ENCODE measurements at regions not wholly inside any gene's neighbourhood (a gene's known extent, or its start where the extent isn't known, plus 50 kb on each side); places are given as distances from the start of the nearest gene placed in this dataset.

GRCh38 chrX:5536261-5536660, 692.4 kb downstream of the NLGN4X start:
- Histone ChIP-seq H3K9me2 (no peaks in the 10 kb centered on the region), H3K79me2 (ENCODE audit: insufficient read depth) (no peaks in the 10 kb centered on the region), H3K27me3 (ENCODE audit: insufficient read depth) (no peaks in the 10 kb centered on the region), H3F3A (replicated peaks; ENCODE audit: insufficient read depth) (no peaks in the 10 kb centered on the region), H3K4me3 (ENCODE audit: low read depth in 2 of 2, low read length in 1 of 2) (no peak overlapping the region), H3K9ac (no peak overlapping the region), H3K4me1 (ENCODE audit: control insufficient read depth in 1 of 2, insufficient read depth in 2 of 2, low read depth in 1 of 2, low read length in 1 of 2) (no peaks in the 10 kb centered on the region), H3K36me3 (replicated peaks in 1 of 2; ENCODE audit: control insufficient read depth in 1 of 2, insufficient read depth in 2 of 2, low read length in 1 of 2) (no peaks in the 10 kb centered on the region), H3K27ac (ENCODE audit: low read depth in 2 of 2, low read length in 1 of 2) (no peak overlapping the region), H2AFZ (ENCODE audit: low read depth) (no peak overlapping the region), H3K4me2 (no peak overlapping the region), H4K20me1 (ENCODE audit: insufficient read depth) (no peaks in the 10 kb centered on the region), H3K9me3 (no peaks in the 10 kb centered on the region)
- 14% methylated on average over 3 of the region's 3 CpGs for WGBS (ENCODE audit: low lambda C conversion rate)
- TF ChIP-seq RXRA (IDR thresholded peaks at IDR 0.05; ENCODE audit: borderline replicate concordance, low read depth) (no peak), FOXM1 (IDR thresholded peaks at IDR 0.05; ENCODE audit: low read depth) (no peak), USF2 (IDR thresholded peaks at IDR 0.05; ENCODE audit: borderline replicate concordance, low read depth, low read length) (no peak)
- no peak for DNase-seq
- CTCF ChIA-PET = no interaction called here
- POLR2A ChIA-PET = no interaction called here

- H3K79me2 ChIP-seq (ENCODE audit: insufficient read depth) = no peaks in the 10 kb centered on the region
- CTCF ChIA-PET = no interaction called here
- no peaks in the 10 kb centered on the region for H3F3A ChIP-seq (replicated peaks; ENCODE audit: insufficient read depth)
- H3K27me3 ChIP-seq (ENCODE audit: insufficient read depth) = no peaks in the 10 kb centered on the region
- no peak overlapping the region for H3K4me3 ChIP-seq (ENCODE audit: low read depth in 2 of 2, low read length in 1 of 2)
- H3K4me1 ChIP-seq (ENCODE audit: control insufficient read depth in 1 of 2, insufficient read depth in 2 of 2, low read depth in 1 of 2, low read length in 1 of 2) = no peaks in the 10 kb centered on the region
- TF ChIP-seq GABPA (IDR thresholded peaks at IDR 0.05; ENCODE audit: low read depth) (no peak), POLR2AphosphoS5 (IDR thresholded peaks at IDR 0.05; ENCODE audit: low read depth, low read length) (no peak), ELF1 (IDR thresholded peaks at IDR 0.05) (no peak), RCOR1 (IDR thresholded peaks at IDR 0.05; ENCODE audit: low read length) (no peak), SIN3A (IDR thresholded peaks at IDR 0.05; ENCODE audit: borderline replicate concordance, low read depth, low read length) (no peak), NRF1 (IDR thresholded peaks at IDR 0.05; ENCODE audit: low read depth, low read length) (no peak), FOSL2 (IDR thresholded peaks at IDR 0.05; ENCODE audit: borderline replicate concordance, low read depth) (no peak), FOXM1 (IDR thresholded peaks at IDR 0.05; ENCODE audit: low read depth) (no peak), CHD2 (IDR thresholded peaks at IDR 0.05; ENCODE audit: low read length, partially characterized antibody) (no peak), USF2 (IDR thresholded peaks at IDR 0.05; ENCODE audit: borderline replicate concordance, low read depth, low read length) (no peak), REST (IDR thresholded peaks at IDR 0.05; ENCODE audit: low read depth, low read length) (no peak), YY1 (IDR thresholded peaks at IDR 0.05; ENCODE audit: low read depth) (no peak), TAF1 (IDR thresholded peaks at IDR 0.05; ENCODE audit: borderline replicate concordance, low read depth, low read length) (no peak), TEAD4 (IDR thresholded peaks at IDR 0.05; ENCODE audit: borderline replicate concordance, insufficient read depth) (no peak), MEF2A (IDR thresholded peaks at IDR 0.05; ENCODE audit: borderline replicate concordance, low read depth) (no peak), FOXJ3 (CRISPR knock-in tag; IDR thresholded peaks at IDR 0.05) (no peak)
- H4K20me1 ChIP-seq (ENCODE audit: insufficient read depth) = no peaks in the 10 kb centered on the region
- H3K9ac ChIP-seq = no peak overlapping the region
- POLR2A ChIA-PET = no interaction called here
- H3K4me2 ChIP-seq = no peak overlapping the region
- H3K9me3 ChIP-seq = 0 out of 2 replicates have a peak, but pooled peaks cover 2% of the 10 kb centered on the region
- H3K27ac ChIP-seq (ENCODE audit: low read depth in 2 of 2, low read length in 1 of 2) = no peak overlapping the region
- H3K36me3 ChIP-seq (replicated peaks in 1 of 2; ENCODE audit: control insufficient read depth in 1 of 2, insufficient read depth in 2 of 2, low read length in 1 of 2) = no peaks in the 10 kb centered on the region
- no peaks in the 10 kb centered on the region for H3K9me2 ChIP-seq
- H2AFZ ChIP-seq (ENCODE audit: low read depth) = no peak overlapping the region
- DNase-seq = no peak
- 12% methylated on average over 5 of the region's 5 CpGs for WGBS (ENCODE audit: low lambda C conversion rate)
Measured at GRCh38 chrX:5528057-5528456, 700.6 kb downstream of the NLGN4X start.

Data from SK-N-SH (cell line).